GM12878 (cell line): ENCODE measurements at regions not wholly inside any gene's neighbourhood (a gene's known extent, or its start where the extent isn't known, plus 50 kb on each side); places are given as distances from the start of the nearest gene placed in this dataset.

Experiments
- ATAC-seq: fragments of 200-7000 bp; cut with Tn5 transposase; 3 replicates; pipeline ENCODE4 v1.9.1; 2020; ENCODE audit warnings: mild to moderate bottlenecking, moderate library complexity
- BruUV-seq: library from RNA; stranded (reverse); fragments of 400-500 nt; replicated peaks from 2 replicates; lab custom pipeline; 2021; lab: Mats Ljungman, UMichigan
- CTCF ChIA-PET: fragments of 300-600 bp; sonication (Branson Sonifier 250); formaldehyde crosslinking; extraction: SDS; loops from one replicate; lab custom pipeline; 2021; ENCODE audit warnings: inconsistent platforms; lab: Yijun Ruan, JAX
- POLR2A ChIA-PET: fragments of 350-600 bp; formaldehyde crosslinking; extraction: SDS; loops from one replicate; lab custom pipeline; 2021; ENCODE audit warnings: inconsistent platforms; lab: Charles Lee
- RAD21 ChIA-PET: fragments of 300-600 bp; sonication (Branson Sonifier 250); formaldehyde crosslinking; loops from one replicate; lab custom pipeline; 2023; ENCODE audit warnings: antibody characterized with exemption; ENCODE audit not compliant: unreplicated experiment; lab: Charles Lee
- SMC1A ChIA-PET: fragments of 300-600 bp; sonication (Branson Sonifier 250); formaldehyde crosslinking; loops from one replicate; lab custom pipeline; 2023; ENCODE audit not compliant: unreplicated experiment, uncharacterized antibody; lab: Charles Lee
- DNase-seq: peaks from one replicate; pipeline ENCODE4 v3.0.0-alpha.2; 2011; ENCODE audit warnings: low read depth, low spot score
- FAIRE-seq: peaks from 3 replicates; lab custom pipeline; 2011; peaks lifted over from hg19 to GRCh38; lab: Jason Lieb, UNC
- H2AFZ ChIP-seq: 2 replicates; pipeline ENCODE4 v1.6.0; 2011; ENCODE audit warnings: low read depth, low read length, control low read depth; ENCODE audit not compliant: control insufficient read depth
- H3K27ac ChIP-seq: 2 replicates; pipeline ENCODE4 v1.5.1; 2011; ENCODE audit warnings: control low read depth; ENCODE audit not compliant: control insufficient read depth, insufficient read depth
- H3K27me3 ChIP-seq, 2 experiments: replicated peaks in 1 of 2; 2 replicates each; pipeline versions ENCODE4 v1.6.0 to v1.6.1; 2011; ENCODE audit warnings: low read length in 1 of 2; ENCODE audit not compliant: control insufficient read depth in 2 of 2, insufficient read depth in 2 of 2
- H3K36me3 ChIP-seq, 2 experiments: 2 replicates each; pipeline ENCODE4 v1.5.1; 2011; ENCODE audit warnings: low read length in 1 of 2; ENCODE audit not compliant: control insufficient read depth in 2 of 2, insufficient read depth in 2 of 2
- H3K4me1 ChIP-seq: 2 replicates; pipeline ENCODE4 v1.6.1; 2011; ENCODE audit warnings: mild to moderate bottlenecking, low read length, moderate library complexity, mixed read lengths; ENCODE audit not compliant: control insufficient read depth, insufficient read depth
- H3K4me2 ChIP-seq: 2 replicates; pipeline ENCODE4 v1.6.0; 2011; ENCODE audit warnings: control low read depth; ENCODE audit not compliant: control insufficient read depth, insufficient read depth
- H3K4me3 ChIP-seq: fragments of 200-600 bp; sonication (generic); 2 replicates; pipeline ENCODE4 v1.5.1; 2016
- H3K79me2 ChIP-seq: 2 replicates; pipeline ENCODE4 v1.6.0; 2011; ENCODE audit warnings: low read length; ENCODE audit not compliant: control insufficient read depth, insufficient read depth
- H3K9ac ChIP-seq: 2 replicates; pipeline ENCODE4 v1.8.0; 2011; ENCODE audit warnings: low read length, control low read depth, mixed read lengths; ENCODE audit not compliant: control insufficient read depth, insufficient read depth
- H3K9me3 ChIP-seq: replicated peaks from 3 replicates; pipeline ENCODE4 v1.5.1; 2011; ENCODE audit warnings: mild to moderate bottlenecking, low read length; ENCODE audit not compliant: control insufficient read depth, insufficient read depth
- H4K20me1 ChIP-seq: 2 replicates; pipeline ENCODE4 v1.6.0; 2011; ENCODE audit not compliant: control insufficient read depth, insufficient read depth
- BACH1 ChIP-seq: fragments of 450-650 bp; IDR thresholded peaks from 2 replicates; pipeline ENCODE4 v1.6.1; 2017; ENCODE audit warnings: mild to moderate bottlenecking, borderline replicate concordance
- NR2C1 ChIP-seq: fragments of 450-650 bp; IDR thresholded peaks from 2 replicates; pipeline ENCODE4 v1.6.1; 2017; ENCODE audit warnings: antibody characterized with exemption, mild to moderate bottlenecking, moderate library complexity
- SMAD1 ChIP-seq: fragments of 450-650 bp; IDR thresholded peaks from 2 replicates; pipeline ENCODE4 v1.6.1; 2018; ENCODE audit warnings: mild to moderate bottlenecking, low read depth; ENCODE audit not compliant: partially characterized antibody
- STAT1 ChIP-seq: fragments of 450-650 bp; conservative IDR thresholded peaks from 2 replicates; pipeline ENCODE4 v1.6.1; 2014; ENCODE audit warnings: antibody characterized with exemption, mild to moderate bottlenecking
- ZNF384 ChIP-seq: IDR thresholded peaks from 2 replicates; pipeline ENCODE4 v1.6.1; 2012; ENCODE audit warnings: low read depth, mild to moderate bottlenecking, low read length, improper control_type of control experiment, borderline replicate concordance
- WGBS: methylation state at CpG from one replicate; pipeline ENCODE4 v1.1.6; 2016; ENCODE audit warnings: low lambda C conversion rate; ENCODE audit not compliant: insufficient replicate concordance, insufficient coverage; ENCODE audit errors: missing lambda C conversion rate; 5-methylcytosine and 5-hydroxymethylcytosine counted together
- in situ Hi-C: fragments of 300-500 bp; cut with MboI; formaldehyde crosslinking; loops from 9 replicates; pipeline ENCODE4 v1.14.3; 2018; ENCODE audit warnings: mixed read lengths
- intact Hi-C: fragments of 100-400 bp; cut with micrococcal nuclease; formaldehyde crosslinking; loops from one replicate; pipeline ENCODE4 v1.14.2; 2022; ENCODE audit not compliant: unreplicated experiment
- TF ChIP-seq, protein P1 (sequence below): IDR thresholded peaks from 2 replicates; pipeline ENCODE4 v1.6.1; 2012; ENCODE audit warnings: low read depth, low read length, improper control_type of control experiment
- TF ChIP-seq, protein P2 (sequence below): IDR thresholded peaks from 2 replicates; pipeline ENCODE4 v1.6.1; 2011; ENCODE audit warnings: borderline replicate concordance, low read depth, mild to moderate bottlenecking, moderate library complexity, low read length; ENCODE audit not compliant: insufficient read depth, poor library complexity, severe bottlenecking

DNA sequence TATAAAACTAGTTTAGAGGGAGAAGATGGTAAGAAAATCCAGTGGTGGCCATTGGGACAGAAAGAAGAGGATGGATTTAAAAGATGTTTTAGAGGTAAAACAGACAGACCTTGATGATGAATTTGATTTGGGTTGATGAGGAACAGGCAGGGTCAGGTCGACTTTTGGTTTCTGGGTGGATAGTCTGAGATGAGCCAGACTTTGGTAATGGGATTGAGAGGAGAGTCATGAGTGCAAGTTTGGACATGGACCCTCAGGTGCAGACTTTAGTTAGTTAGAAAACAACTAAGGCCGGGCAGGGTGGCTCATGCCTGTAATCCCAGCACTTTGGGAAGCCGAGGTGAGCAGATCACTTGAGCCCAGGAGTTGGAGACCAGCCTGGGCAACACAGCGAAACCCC, 257.9 kb downstream of the MAFB start:
- Histone ChIP-seq H3K9me3 (no peaks in the 10 kb centered on the region), H2AFZ (no peak overlapping the region), H3K36me3 (no peaks in the 10 kb centered on the region), H3K9ac (no peak overlapping the region), H3K4me1 (no peaks in the 10 kb centered on the region), H3K27ac (no peak overlapping the region), H3K4me3 (no peak overlapping the region), H3K79me2 (no peaks in the 10 kb centered on the region), H3K27me3 (no peaks in the 10 kb centered on the region), H4K20me1 (no peaks in the 10 kb centered on the region), H3K4me2 (no peak overlapping the region)
- POLR2A ChIA-PET = no interaction called here
- in situ Hi-C loops (no loop called here), intact Hi-C loops (no loop called here)
- RAD21 ChIA-PET = no interaction called here
- no TSS peak for BruUV-seq
- SMC1A ChIA-PET = no interaction called here
- ATAC-seq (no peak), FAIRE-seq (no peak), DNase-seq (no peak)
- CTCF ChIA-PET = no interaction called here
- no peak for TF ChIP-seq SMAD1
- TF ChIP-seq STAT1 = no peak
- TF ChIP-seq, protein P1, sequence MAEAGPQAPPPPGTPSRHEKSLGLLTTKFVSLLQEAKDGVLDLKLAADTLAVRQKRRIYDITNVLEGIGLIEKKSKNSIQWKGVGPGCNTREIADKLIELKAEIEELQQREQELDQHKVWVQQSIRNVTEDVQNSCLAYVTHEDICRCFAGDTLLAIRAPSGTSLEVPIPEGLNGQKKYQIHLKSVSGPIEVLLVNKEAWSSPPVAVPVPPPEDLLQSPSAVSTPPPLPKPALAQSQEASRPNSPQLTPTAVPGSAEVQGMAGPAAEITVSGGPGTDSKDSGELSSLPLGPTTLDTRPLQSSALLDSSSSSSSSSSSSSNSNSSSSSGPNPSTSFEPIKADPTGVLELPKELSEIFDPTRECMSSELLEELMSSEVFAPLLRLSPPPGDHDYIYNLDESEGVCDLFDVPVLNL = no peak
- no peak for TF ChIP-seq ZNF384
- no peak for TF ChIP-seq NR2C1
- TF ChIP-seq, protein P2, sequence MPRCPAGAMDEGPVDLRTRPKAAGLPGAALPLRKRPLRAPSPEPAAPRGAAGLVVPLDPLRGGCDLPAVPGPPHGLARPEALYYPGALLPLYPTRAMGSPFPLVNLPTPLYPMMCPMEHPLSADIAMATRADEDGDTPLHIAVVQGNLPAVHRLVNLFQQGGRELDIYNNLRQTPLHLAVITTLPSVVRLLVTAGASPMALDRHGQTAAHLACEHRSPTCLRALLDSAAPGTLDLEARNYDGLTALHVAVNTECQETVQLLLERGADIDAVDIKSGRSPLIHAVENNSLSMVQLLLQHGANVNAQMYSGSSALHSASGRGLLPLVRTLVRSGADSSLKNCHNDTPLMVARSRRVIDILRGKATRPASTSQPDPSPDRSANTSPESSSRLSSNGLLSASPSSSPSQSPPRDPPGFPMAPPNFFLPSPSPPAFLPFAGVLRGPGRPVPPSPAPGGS = no peak
- TF ChIP-seq BACH1 = no peak
- WGBS = 4% methylated on average over 4 of the region's 4 CpGs
